ENCODE measurements at regions not wholly inside any gene's neighbourhood (a gene's known extent, or its start where the extent isn't known, plus 50 kb on each side); places are given as distances from the start of the nearest gene placed in this dataset.

DNA sequence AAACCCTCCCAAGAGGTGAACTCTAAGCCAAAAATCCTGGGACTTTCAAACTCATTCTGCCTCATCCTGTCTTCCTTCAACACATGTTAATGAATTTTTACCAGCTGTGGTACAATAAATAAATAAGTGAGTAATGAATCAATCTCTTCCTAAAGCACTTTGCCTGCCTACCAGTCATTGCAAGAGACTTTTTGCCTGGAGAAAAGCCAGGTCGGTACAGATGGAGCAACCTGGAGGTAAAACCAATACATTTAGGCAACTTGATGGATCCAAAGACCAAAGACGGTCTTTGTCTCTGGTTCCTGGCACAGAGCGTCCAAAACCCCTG is 324.2 kb downstream of the PMP22 start:
- Histone ChIP-seq H3K9me3 (ENCODE audit: control insufficient read depth in 1 of 2, insufficient read depth in 1 of 2, low read depth in 1 of 2, low read length in 2 of 2) (no peaks in the 10 kb centered on the region), H3K27me3 (ENCODE audit: insufficient read depth, low read length) (no peaks in the 10 kb centered on the region), H3K27ac (ENCODE audit: low read depth, low read length) (no peak overlapping the region), H4K20me1 (ENCODE audit: insufficient read depth) (no peaks in the 10 kb centered on the region), H3K9me2 (ENCODE audit: insufficient read depth) (no peaks in the 10 kb centered on the region), H3K4me3 (replicated peaks in 1 of 2; ENCODE audit: low read depth in 1 of 2, low read length in 2 of 2) (no peak overlapping the region), H3K4me2 (ENCODE audit: low read length) (no peak overlapping the region), H3K4me1 (ENCODE audit: control insufficient read depth in 1 of 2, insufficient read depth in 2 of 2, low read length in 2 of 2) (no peaks in the 10 kb centered on the region), H3K9ac (ENCODE audit: low read length) (no peak overlapping the region), H3K79me2 (ENCODE audit: insufficient read depth, low read length) (no peaks in the 10 kb centered on the region), H3K36me3 (ENCODE audit: control insufficient read depth in 1 of 2, insufficient read depth in 2 of 2, low read length in 2 of 2) (no peaks in the 10 kb centered on the region), H2AFZ (ENCODE audit: low read depth, low read length, poor library complexity, severe bottlenecking) (no peak overlapping the region)
- ChIA-PET RAD21 (ENCODE audit: low non-redundant PET in 1 of 2, low total read pairs in 2 of 2, uncharacterized antibody in 2 of 2, unreplicated experiment in 2 of 2) (interaction anchor here in 1 of 2 experiments (0.7 kb wide), 1 partner anchor 31 kb away, joined by 3 read pairs; no protein-coding TSS in a partner anchor), CTCF (interaction anchor here (0.9 to 1.7 kb wide), 2 partner anchors 14 to 215 kb away, joined by 3 to 6 read pairs; no protein-coding TSS in a partner anchor), POLR2A (no interaction called here)
- no peak for DNase-seq (ENCODE audit: low read depth, low spot score)
- no peak for ATAC-seq
- intact Hi-C loops (cut with micrococcal nuclease): no loop called here
- BruUV-seq (replicated peaks): no TSS peak
- TF ChIP-seq SP1 (IDR thresholded peaks at IDR 0.05; ENCODE audit: low read depth) (no peak), ZFX (IDR thresholded peaks at IDR 0.05) (no peak), TCF7L2 (IDR thresholded peaks at IDR 0.05; ENCODE audit: borderline replicate concordance, extremely low read depth, insufficient read depth, insufficient read length) (no peak), JUND (IDR thresholded peaks at IDR 0.05) (no peak), EZH2phosphoT487 (IDR thresholded peaks at IDR 0.05; ENCODE audit: borderline replicate concordance) (no peak), POLR2AphosphoS5 (IDR thresholded peaks at IDR 0.05; ENCODE audit: low read depth, low read length) (no peak), ZNF274 (IDR thresholded peaks at IDR 0.05; ENCODE audit: low read depth, low read length) (no peak), SIN3A (IDR thresholded peaks at IDR 0.05; ENCODE audit: low read depth) (no peak), SRF (IDR thresholded peaks at IDR 0.05; ENCODE audit: low read depth) (no peak), YY1 (IDR thresholded peaks at IDR 0.05; ENCODE audit: extremely low read depth, insufficient replicate concordance, low read depth, low read length) (no peak), CBX3 (IDR thresholded peaks at IDR 0.05; ENCODE audit: low read depth) (no peak), CEBPB (IDR thresholded peaks at IDR 0.05; ENCODE audit: low read depth) (no peak), REST (IDR thresholded peaks at IDR 0.05; ENCODE audit: low read depth) (no peak), ELF1 (IDR thresholded peaks at IDR 0.05; ENCODE audit: borderline replicate concordance, low read depth) (no peak), RAD21 (IDR thresholded peaks at IDR 0.05; ENCODE audit: low read depth) (no peak), ATF3 (IDR thresholded peaks at IDR 0.05) (no peak), EGR1 (IDR thresholded peaks at IDR 0.05; ENCODE audit: low read depth) (no peak), EZH2 (IDR thresholded peaks at IDR 0.05) (no peak), FOSL1 (IDR thresholded peaks at IDR 0.05; ENCODE audit: low read depth) (no peak)
- TF ChIP-seq, protein P1, sequence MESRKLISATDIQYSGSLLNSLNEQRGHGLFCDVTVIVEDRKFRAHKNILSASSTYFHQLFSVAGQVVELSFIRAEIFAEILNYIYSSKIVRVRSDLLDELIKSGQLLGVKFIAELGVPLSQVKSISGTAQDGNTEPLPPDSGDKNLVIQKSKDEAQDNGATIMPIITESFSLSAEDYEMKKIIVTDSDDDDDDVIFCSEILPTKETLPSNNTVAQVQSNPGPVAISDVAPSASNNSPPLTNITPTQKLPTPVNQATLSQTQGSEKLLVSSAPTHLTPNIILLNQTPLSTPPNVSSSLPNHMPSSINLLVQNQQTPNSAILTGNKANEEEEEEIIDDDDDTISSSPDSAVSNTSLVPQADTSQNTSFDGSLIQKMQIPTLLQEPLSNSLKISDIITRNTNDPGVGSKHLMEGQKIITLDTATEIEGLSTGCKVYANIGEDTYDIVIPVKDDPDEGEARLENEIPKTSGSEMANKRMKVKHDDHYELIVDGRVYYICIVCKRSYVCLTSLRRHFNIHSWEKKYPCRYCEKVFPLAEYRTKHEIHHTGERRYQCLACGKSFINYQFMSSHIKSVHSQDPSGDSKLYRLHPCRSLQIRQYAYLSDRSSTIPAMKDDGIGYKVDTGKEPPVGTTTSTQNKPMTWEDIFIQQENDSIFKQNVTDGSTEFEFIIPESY (IDR thresholded peaks at IDR 0.05; ENCODE audit: extremely low read depth, insufficient replicate concordance, low read length): no peak
